Cardiac muscle cell (in vitro differentiated cells and primary cell): ENCODE measurements at regions not wholly inside any gene's neighbourhood (a gene's known extent, or its start where the extent isn't known, plus 50 kb on each side); places are given as distances from the start of the nearest gene placed in this dataset.

ENCODE experiments used
- DNase-seq, 2 donors: peaks; one replicate each; pipeline versions ENCODE4 v3.0.0 to v3.0.0-alpha.2; 2010 to 2017; ENCODE audit warnings: low read depth in 1 of 2, low spot score in 1 of 2
- H3K27ac ChIP-seq: fragments of 200-600 bp; sonication (generic); 2 replicates; pipeline ENCODE4 v1.5.1; 2016
- H3K27me3 ChIP-seq: fragments of 200-600 bp; sonication (generic); 2 replicates; pipeline ENCODE4 v1.6.0; 2016; ENCODE audit warnings: control low read depth
- H3K36me3 ChIP-seq: fragments of 200-600 bp; sonication (generic); 2 replicates; pipeline ENCODE4 v1.5.1; 2016; ENCODE audit warnings: control low read depth
- H3K4me1 ChIP-seq: fragments of 200-600 bp; sonication (generic); 2 replicates; pipeline ENCODE4 v1.8.1; 2017; ENCODE audit warnings: low read depth, mild to moderate bottlenecking, mixed run types
- H3K4me3 ChIP-seq: fragments of 200-600 bp; sonication (generic); 2 replicates; pipeline ENCODE4 v1.5.1; 2016; ENCODE audit warnings: mild to moderate bottlenecking
- H3K9me3 ChIP-seq: fragments of 200-600 bp; sonication (generic); 2 replicates; pipeline ENCODE4 v1.5.1; 2017; ENCODE audit warnings: low read depth, mild to moderate bottlenecking, control low read depth
- CTCF ChIP-seq: IDR thresholded peaks from 2 replicates; pipeline ENCODE4 v1.5.1; 2012; ENCODE audit warnings: low read depth, mild to moderate bottlenecking, low read length

GRCh38 chr11:28525636-28526405 is 417.6 kb downstream of the METTL15 start:
- no peak overlapping the region for H3K27ac ChIP-seq
- no peaks in the 10 kb centered on the region for H3K36me3 ChIP-seq
- no peaks in the 10 kb centered on the region for H3K4me1 ChIP-seq
- H3K27me3 ChIP-seq: no peaks in the 10 kb centered on the region
- no peaks in the 10 kb centered on the region for H3K9me3 ChIP-seq
- no peak for DNase-seq
- H3K4me3 ChIP-seq: no peak overlapping the region
- no peak for TF ChIP-seq CTCF

DNA sequence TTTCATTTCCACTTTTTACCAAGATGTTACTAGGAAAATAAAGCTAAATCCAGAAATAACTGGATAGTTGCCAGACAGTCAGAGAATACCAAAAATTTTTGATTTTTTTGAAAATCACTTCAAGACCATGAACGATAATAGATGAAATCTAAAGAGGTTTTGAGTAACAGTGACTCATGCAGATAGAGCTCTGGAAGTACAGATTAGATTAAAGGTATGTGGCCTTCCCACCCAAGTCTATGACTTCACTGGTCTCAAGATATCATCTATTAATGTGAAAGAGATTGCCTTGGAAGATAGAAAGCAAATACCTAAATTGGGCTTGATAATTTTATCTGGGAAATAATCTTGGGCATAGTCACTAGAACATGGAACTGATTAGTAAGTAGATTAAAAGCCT is 415.9 kb downstream of the METTL15 start:
- DNase-seq: no peak

GRCh38 chr11:28521075-28521474 is 412.9 kb downstream of the METTL15 start:
- DNase-seq: no peak
- Histone ChIP-seq H3K27me3 (no peaks in the 10 kb centered on the region), H3K4me1 (no peaks in the 10 kb centered on the region), H3K4me3 (no peak overlapping the region), H3K36me3 (no peaks in the 10 kb centered on the region), H3K27ac (no peak overlapping the region), H3K9me3 (no peaks in the 10 kb centered on the region)
- no peak for TF ChIP-seq CTCF

More for the DNA sequence above, 415.9 kb downstream of the METTL15 start:
- H3K27ac ChIP-seq: no peak overlapping the region
- no peak overlapping the region for H3K4me3 ChIP-seq
- TF ChIP-seq CTCF: no peak
- H3K36me3 ChIP-seq: no peaks in the 10 kb centered on the region
- H3K4me1 ChIP-seq: no peaks in the 10 kb centered on the region
- H3K9me3 ChIP-seq: no peaks in the 10 kb centered on the region
- no peaks in the 10 kb centered on the region for H3K27me3 ChIP-seq

GRCh38 chr11:28520291-28520690 is 412.1 kb downstream of the METTL15 start:
- Histone ChIP-seq H3K36me3 (no peaks in the 10 kb centered on the region), H3K4me3 (no peak overlapping the region), H3K27me3 (no peaks in the 10 kb centered on the region), H3K27ac (no peak overlapping the region), H3K9me3 (no peaks in the 10 kb centered on the region), H3K4me1 (no peaks in the 10 kb centered on the region)
- DNase-seq: no peak
- TF ChIP-seq CTCF: no peak

GRCh38 chr11:28518825-28519224 is 410.6 kb downstream of the METTL15 start:
- H3K27ac ChIP-seq: no peak overlapping the region
- DNase-seq: no peak
- H3K9me3 ChIP-seq: no peaks in the 10 kb centered on the region
- no peak overlapping the region for H3K4me3 ChIP-seq
- no peaks in the 10 kb centered on the region for H3K4me1 ChIP-seq
- H3K36me3 ChIP-seq: no peaks in the 10 kb centered on the region
- H3K27me3 ChIP-seq: no peaks in the 10 kb centered on the region
- no peak for TF ChIP-seq CTCF
